ENCODE measurements at regions not wholly inside any gene's neighbourhood (a gene's known extent, or its start where the extent isn't known, plus 50 kb on each side); places are given as distances from the start of the nearest gene placed in this dataset.

DNA sequence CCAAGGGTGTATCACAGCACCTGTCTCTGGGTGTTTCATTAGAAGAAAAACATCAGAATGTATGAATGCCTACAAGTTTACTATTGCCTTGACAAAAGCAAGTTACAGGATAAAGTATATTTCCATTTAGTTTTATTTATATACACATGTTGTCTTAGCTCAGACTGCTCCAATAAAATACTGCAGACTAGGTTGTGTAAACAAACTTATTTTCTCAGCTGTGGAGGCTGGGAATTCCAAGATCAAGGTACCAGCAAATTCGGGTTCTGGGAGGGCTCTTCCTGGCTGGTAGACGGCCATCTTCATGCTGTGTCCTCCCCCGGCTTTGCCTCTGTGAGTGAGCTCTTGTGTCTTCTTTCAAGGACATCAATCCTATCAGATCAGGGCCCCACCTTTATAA is 77.1 kb upstream of the UNC5B start:
- no peak overlapping the region for H3K4me3 ChIP-seq (ENCODE audit: low read depth, low read length)
- TF ChIP-seq CTCF (IDR thresholded peaks at IDR 0.05; ENCODE audit: insufficient read depth, low read depth, low read length) = no peak
- no peak for DNase-seq (ENCODE audit: low read depth)

DNA sequence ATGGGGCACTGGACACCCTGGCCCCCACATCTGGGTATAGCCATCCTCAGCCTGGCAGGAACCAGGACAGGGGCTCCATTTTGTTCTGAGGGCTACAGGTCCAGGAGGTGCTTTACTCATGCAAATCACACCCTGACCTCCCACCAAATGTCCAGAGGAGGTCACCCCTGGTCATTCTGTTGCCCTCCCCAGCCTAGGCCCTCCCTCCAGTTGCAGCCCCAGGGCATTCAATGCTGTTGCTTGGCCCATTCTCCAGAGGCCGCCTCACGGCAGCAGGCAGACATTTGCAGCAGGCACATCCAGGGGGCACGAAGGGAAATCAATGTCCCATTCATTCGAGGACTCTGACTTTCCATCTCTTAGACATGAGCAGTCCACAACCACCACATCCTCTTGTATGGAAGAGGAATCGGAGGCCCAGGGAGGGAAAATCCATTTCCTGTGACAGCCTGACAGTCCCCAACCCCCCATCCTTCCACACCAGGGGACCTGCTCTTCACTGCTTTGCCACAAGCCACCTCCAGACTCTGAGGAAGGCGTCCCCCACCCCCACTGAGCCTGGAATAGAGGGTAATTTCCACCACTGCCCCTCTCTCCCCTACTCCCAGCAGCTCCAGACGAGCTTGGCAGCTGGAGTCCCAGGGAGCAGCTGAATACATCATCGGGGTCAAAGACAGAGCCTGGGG is 76.2 kb upstream of the UNC5B start:
- no peak for TF ChIP-seq CTCF (IDR thresholded peaks at IDR 0.05; ENCODE audit: insufficient read depth, low read depth, low read length)
- no peak overlapping the region for H3K4me3 ChIP-seq (ENCODE audit: low read depth, low read length)
- DNase-seq (ENCODE audit: low read depth) = no peak

DNA sequence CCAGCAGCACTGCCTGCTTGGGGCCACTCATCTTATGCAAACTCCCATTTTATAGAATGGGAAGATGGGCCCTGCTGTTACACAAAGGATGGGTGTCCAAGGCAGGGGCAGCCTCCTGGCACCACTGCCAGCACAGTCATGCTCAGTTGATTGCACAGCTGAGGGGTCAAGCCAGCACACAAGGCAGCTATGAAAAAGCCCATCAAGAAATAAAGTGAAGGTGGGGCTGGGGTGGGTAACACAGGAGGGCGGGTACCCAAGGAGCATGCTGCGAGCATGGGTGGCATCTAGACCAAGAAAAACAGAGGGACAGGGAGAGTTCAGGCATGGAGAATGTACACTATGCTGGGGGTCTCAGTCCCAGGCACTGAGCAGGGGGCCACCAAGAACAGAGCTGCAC is 74.7 kb upstream of the UNC5B start:
- no peak for DNase-seq (ENCODE audit: low read depth)
- no peak overlapping the region for H3K4me3 ChIP-seq (ENCODE audit: low read depth, low read length)
- TF ChIP-seq CTCF (IDR thresholded peaks at IDR 0.05; ENCODE audit: insufficient read depth, low read depth, low read length) = no peak

DNA sequence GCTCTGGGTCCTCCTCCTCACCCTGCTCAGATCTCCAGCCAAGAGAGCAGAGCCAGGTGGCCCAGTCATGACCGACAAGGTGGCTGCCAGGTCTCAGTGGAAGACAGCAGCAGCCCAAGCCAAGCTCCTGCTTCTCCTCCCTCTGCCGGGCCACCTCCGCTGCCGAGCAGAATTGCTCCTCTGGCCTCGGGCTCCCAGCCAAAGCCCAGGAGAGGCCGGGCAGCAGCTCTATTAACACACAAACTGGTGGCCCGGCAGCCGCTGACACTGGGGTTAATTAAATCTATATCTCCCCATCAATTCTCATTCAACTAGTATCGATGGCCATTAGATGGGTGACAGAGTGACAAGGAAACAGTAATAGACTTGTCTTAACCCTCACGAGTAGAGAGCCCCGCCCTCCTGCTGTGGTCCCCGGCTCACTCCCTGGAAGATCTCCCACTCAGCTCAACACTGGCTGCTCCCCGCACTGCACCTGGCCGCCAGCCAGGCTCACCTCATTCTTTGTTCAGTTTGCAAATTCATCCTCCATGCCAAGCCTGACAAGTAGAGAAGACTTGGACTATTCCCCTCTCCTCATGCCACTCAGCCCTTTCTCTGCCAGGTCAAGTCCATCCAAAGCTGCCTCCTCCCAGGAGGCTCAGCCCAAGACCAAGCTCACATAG is 74.1 kb upstream of the UNC5B start:
- no peak for DNase-seq (ENCODE audit: low read depth)
- H3K4me3 ChIP-seq (ENCODE audit: low read depth, low read length) = no peak overlapping the region
- TF ChIP-seq CTCF (IDR thresholded peaks at IDR 0.05; ENCODE audit: insufficient read depth, low read depth, low read length) = no peak

DNA sequence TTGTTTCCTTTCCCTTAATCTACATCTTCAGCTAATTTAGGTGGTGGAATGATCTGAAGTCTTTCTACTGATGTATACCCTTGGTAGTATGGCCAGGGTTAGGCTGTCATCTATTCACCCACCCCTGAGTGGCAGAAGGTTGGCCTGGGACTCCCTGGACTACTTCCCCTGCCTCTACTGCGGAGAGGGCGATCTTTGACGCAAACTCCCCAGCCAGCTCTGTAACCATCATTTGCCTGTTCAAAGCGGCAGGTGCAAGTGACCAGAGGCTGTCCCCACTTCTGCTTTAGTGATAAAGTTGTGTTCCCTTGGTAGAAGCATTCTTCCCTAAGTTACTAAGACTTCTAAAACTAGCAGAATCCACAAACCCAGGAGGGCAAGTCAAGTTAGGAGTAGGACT is 70.8 kb upstream of the UNC5B start:
- TF ChIP-seq CTCF (IDR thresholded peaks at IDR 0.05; ENCODE audit: insufficient read depth, low read depth, low read length) = no peak
- DNase-seq (ENCODE audit: low read depth) = no peak
- no peak overlapping the region for H3K4me3 ChIP-seq (ENCODE audit: low read depth, low read length)

DNA sequence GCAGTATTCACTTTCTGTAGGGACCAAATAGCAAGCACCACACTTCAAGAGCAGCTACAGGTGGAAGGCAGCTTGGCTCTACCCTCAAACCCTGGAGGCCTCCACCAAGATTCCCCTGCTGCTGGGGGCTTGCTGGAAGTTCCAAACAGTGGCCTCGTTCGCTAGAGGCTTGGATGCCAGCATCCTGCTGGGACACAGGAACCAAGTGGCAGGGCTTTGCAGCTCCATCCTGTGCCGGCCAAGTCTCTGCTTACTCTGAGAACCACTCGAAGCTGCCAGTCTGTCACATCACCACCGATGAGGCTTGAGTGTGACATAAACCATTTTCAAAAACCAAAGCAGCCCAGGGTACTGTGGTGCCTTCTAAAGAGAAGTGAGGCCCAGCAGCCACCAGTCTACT is 69.2 kb upstream of the UNC5B start:
- no peak for TF ChIP-seq CTCF (IDR thresholded peaks at IDR 0.05; ENCODE audit: insufficient read depth, low read depth, low read length)
- no peak overlapping the region for H3K4me3 ChIP-seq (ENCODE audit: low read depth, low read length)
- no peak for DNase-seq (ENCODE audit: low read depth)

Measured in fibroblast of villous mesenchyme (primary cell).